Liver (tissue), 8 donors: ENCODE measurements at regions not wholly inside any gene's neighbourhood (a gene's known extent, or its start where the extent isn't known, plus 50 kb on each side); places are given as distances from the start of the nearest gene placed in this dataset.

Experiments
- DNase-seq: peaks from one replicate; pipeline ENCODE4 v3.0.0-alpha.2; 2017; ENCODE audit warnings: low spot score
- H3K27ac ChIP-seq, 2 donors: one replicate each; pipeline ENCODE4 v1.7.0; 2013; ENCODE audit warnings: inconsistent platforms in 2 of 2, low read length in 2 of 2, control low read depth in 1 of 2, low read depth in 1 of 2, mild to moderate bottlenecking in 1 of 2
- H3K27me3 ChIP-seq, 4 donors: one replicate each; pipeline versions ENCODE4 v1.6.1 to v1.7.0; 2013; ENCODE audit warnings: low read length in 3 of 4, inconsistent platforms in 1 of 4, mild to moderate bottlenecking in 1 of 4, moderate library complexity in 1 of 4; ENCODE audit not compliant: control insufficient read depth in 4 of 4, insufficient read depth in 4 of 4
- H3K36me3 ChIP-seq, 4 donors: one replicate each; pipeline versions ENCODE4 v1.6.1 to v1.7.0; 2013; ENCODE audit warnings: low read length in 3 of 4, mild to moderate bottlenecking in 3 of 4, low read depth in 1 of 4, moderate library complexity in 1 of 4; ENCODE audit not compliant: control insufficient read depth in 4 of 4, insufficient read depth in 3 of 4
- H3K4me1 ChIP-seq, 4 donors: one replicate each; pipeline versions ENCODE4 v1.6.1 to v1.7.0; 2013; ENCODE audit warnings: low read length in 3 of 4, mild to moderate bottlenecking in 3 of 4, moderate library complexity in 1 of 4; ENCODE audit not compliant: control insufficient read depth in 4 of 4, insufficient read depth in 4 of 4
- H3K4me3 ChIP-seq, 3 donors: one replicate each; pipeline versions ENCODE4 v1.6.1 to v1.7.0; 2013; ENCODE audit warnings: low read length in 3 of 3, control low read depth in 1 of 3, low read depth in 1 of 3, mild to moderate bottlenecking in 1 of 3
- H3K9ac ChIP-seq, 2 donors: one replicate each; pipeline ENCODE4 v1.7.0; 2013; ENCODE audit warnings: low read length in 2 of 2, mild to moderate bottlenecking in 2 of 2, moderate library complexity in 2 of 2, control low read depth in 1 of 2, low read depth in 1 of 2
- H3K9me3 ChIP-seq, 4 donors: one replicate each; pipeline versions ENCODE4 v1.6.1 to v1.7.0; 2013; ENCODE audit warnings: low read length in 3 of 4; ENCODE audit not compliant: control insufficient read depth in 4 of 4
- EGR1 ChIP-seq, 2 donors: IDR thresholded peaks; 2 replicates each; pipeline ENCODE4 v1.6.1; 2016 to 2018; ENCODE audit warnings: antibody characterized with exemption in 2 of 2, low read depth in 2 of 2
- GABPA ChIP-seq, 2 donors: IDR thresholded peaks in 1 of 2; conservative IDR thresholded peaks in 1 of 2; 2 replicates each; pipeline ENCODE4 v1.6.1; 2016; ENCODE audit warnings: antibody characterized with exemption in 2 of 2, mild to moderate bottlenecking in 1 of 2, moderate library complexity in 1 of 2
- HNF4A ChIP-seq, 2 donors: conservative IDR thresholded peaks; 2 replicates each; pipeline ENCODE4 v1.6.1; 2016; ENCODE audit warnings: antibody characterized with exemption in 2 of 2, mild to moderate bottlenecking in 2 of 2
- NR2F2 ChIP-seq: IDR thresholded peaks from 2 replicates; pipeline ENCODE4 v1.6.1; 2016; ENCODE audit warnings: antibody characterized with exemption
- RAD21 ChIP-seq, 2 donors: IDR thresholded peaks; 2 replicates each; pipeline ENCODE4 v1.6.1; 2016; ENCODE audit warnings: antibody characterized with exemption in 2 of 2, mild to moderate bottlenecking in 2 of 2
- RXRA ChIP-seq, 2 donors: IDR thresholded peaks; 2 replicates each; pipeline ENCODE4 v1.6.1; 2017 to 2018; ENCODE audit warnings: antibody characterized with exemption in 2 of 2, mild to moderate bottlenecking in 1 of 2
- TAF1 ChIP-seq: conservative IDR thresholded peaks from 2 replicates; pipeline ENCODE4 v1.6.1; 2016; ENCODE audit warnings: antibody characterized with exemption, mild to moderate bottlenecking
- WGBS: extraction: QIAGEN DNeasy Blood & Tissue Kit; methylation state at CpG from one replicate; pipeline ENCODE4 v1.1.7; 2013; 5-methylcytosine and 5-hydroxymethylcytosine counted together
- TF ChIP-seq, protein P1 (sequence below): fragments of 150-350 bp; IDR thresholded peaks from 2 replicates; pipeline ENCODE4 v1.5.1; 2017; ENCODE audit warnings: improper control_type of control experiment, low read depth, low read length; ENCODE audit not compliant: missing input control
- TF ChIP-seq, protein P2 (sequence below): IDR thresholded peaks from 2 replicates; pipeline ENCODE4 v1.6.1; 2016; ENCODE audit warnings: antibody characterized with exemption
- TF ChIP-seq, protein P3 (sequence below): IDR thresholded peaks from 2 replicates; pipeline ENCODE4 v1.6.1; 2016; ENCODE audit warnings: antibody characterized with exemption
- donor health status: healthy.
- donor health status: healthy.
- donor health status: healthy.
- donor health status: healthy.
- donor health status: healthy.

DNA sequence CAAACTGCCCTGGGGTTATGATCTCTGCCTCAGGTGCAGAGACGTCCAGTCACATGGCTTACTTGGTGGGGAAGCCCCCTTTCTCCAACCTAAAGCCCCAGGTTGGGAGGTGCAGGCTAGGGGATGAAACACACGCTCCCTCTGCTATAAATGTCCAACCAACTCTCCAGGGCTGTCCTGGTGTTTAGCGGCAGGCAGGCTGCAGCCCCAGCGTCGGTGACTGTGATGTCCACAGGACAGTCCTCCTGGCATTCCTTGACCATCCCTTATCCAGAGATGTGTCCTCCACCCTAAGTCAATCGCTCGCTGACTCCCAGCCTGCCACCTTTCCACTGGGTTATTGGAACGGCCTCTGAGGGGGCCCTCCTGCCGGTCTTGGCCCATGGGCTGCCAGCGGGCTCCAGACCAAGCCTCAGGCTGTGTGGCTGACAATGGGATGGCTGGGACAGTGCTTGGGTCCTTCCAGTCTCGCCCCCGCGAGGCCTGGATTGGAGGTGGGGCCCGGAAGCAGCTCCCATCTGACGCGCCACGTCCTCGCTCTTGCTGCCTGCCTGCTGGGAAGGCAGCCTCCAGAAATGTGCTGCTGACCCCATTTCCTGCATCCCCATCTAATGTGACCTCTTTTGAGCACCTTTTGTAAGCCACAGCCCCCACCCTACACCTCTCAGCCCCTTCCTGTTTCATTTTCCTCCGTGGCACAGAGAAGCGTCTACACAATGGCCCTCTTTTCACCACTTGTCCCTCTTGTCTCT lies 60.8 kb upstream of the ADRA2C start:
- WGBS, result 77% methylated on average over 20 of the region's 20 CpGs

DNA sequence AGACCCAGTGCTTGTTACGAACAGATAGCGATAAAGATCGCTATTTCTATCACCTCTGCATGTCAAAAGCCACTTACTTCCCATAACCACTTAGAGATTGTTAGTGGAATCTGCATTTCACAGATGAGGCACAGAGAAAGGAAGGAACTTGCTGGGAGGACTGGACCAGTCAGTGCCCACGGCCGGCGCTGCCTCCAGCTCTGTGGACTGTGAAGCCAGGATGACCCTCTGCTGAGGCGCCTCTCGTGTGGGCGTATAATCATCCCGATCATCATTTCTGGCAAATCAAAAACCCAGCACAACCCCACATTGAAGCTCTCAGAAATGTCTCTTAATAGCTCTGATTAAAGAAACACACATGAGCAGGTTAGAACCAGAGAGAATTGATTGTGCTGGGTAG lies 61.5 kb upstream of the ADRA2C start:
- Histone ChIP-seq H3K4me1 (no peaks in the 10 kb centered on the region), H3K9me3 (no peaks in the 10 kb centered on the region), H3K27ac (no peak overlapping the region), H3K36me3 (no peaks in the 10 kb centered on the region), H3K27me3 (peaks cover 0 to 3% (median 1%) of the 10 kb centered on the region in 4 donors), H3K9ac (no peak overlapping the region), H3K4me3 (no peak overlapping the region)
- DNase-seq, result no peak
- TF ChIP-seq GABPA (IDR thresholded peaks at IDR 0.05 in 1 of 2, conservative IDR thresholded peaks at IDR 0.05 in 1 of 2) (no peak), NR2F2 (no peak), RXRA (IDR thresholded peaks at IDR 0.05) (no peak), RAD21 (IDR thresholded peaks at IDR 0.05) (no peak), EGR1 (IDR thresholded peaks at IDR 0.05; ENCODE audit: low read depth in 2 of 2) (no peak), TAF1 (no peak), HNF4A (conservative IDR thresholded peaks at IDR 0.05) (no peak)
- TF ChIP-seq, protein P1, sequence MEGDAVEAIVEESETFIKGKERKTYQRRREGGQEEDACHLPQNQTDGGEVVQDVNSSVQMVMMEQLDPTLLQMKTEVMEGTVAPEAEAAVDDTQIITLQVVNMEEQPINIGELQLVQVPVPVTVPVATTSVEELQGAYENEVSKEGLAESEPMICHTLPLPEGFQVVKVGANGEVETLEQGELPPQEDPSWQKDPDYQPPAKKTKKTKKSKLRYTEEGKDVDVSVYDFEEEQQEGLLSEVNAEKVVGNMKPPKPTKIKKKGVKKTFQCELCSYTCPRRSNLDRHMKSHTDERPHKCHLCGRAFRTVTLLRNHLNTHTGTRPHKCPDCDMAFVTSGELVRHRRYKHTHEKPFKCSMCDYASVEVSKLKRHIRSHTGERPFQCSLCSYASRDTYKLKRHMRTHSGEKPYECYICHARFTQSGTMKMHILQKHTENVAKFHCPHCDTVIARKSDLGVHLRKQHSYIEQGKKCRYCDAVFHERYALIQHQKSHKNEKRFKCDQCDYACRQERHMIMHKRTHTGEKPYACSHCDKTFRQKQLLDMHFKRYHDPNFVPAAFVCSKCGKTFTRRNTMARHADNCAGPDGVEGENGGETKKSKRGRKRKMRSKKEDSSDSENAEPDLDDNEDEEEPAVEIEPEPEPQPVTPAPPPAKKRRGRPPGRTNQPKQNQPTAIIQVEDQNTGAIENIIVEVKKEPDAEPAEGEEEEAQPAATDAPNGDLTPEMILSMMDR, result no peak
- TF ChIP-seq, protein P2, sequence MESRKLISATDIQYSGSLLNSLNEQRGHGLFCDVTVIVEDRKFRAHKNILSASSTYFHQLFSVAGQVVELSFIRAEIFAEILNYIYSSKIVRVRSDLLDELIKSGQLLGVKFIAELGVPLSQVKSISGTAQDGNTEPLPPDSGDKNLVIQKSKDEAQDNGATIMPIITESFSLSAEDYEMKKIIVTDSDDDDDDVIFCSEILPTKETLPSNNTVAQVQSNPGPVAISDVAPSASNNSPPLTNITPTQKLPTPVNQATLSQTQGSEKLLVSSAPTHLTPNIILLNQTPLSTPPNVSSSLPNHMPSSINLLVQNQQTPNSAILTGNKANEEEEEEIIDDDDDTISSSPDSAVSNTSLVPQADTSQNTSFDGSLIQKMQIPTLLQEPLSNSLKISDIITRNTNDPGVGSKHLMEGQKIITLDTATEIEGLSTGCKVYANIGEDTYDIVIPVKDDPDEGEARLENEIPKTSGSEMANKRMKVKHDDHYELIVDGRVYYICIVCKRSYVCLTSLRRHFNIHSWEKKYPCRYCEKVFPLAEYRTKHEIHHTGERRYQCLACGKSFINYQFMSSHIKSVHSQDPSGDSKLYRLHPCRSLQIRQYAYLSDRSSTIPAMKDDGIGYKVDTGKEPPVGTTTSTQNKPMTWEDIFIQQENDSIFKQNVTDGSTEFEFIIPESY, result no peak
- TF ChIP-seq, protein P3, sequence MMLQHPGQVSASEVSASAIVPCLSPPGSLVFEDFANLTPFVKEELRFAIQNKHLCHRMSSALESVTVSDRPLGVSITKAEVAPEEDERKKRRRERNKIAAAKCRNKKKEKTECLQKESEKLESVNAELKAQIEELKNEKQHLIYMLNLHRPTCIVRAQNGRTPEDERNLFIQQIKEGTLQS, result no peak
- WGBS, result 78% methylated on average over 10 of the region's 10 CpGs

More for the DNA sequence above, 60.8 kb upstream of the ADRA2C start:
- Histone ChIP-seq H3K27ac (no peak overlapping the region), H3K4me1 (no peaks in the 10 kb centered on the region), H3K4me3 (no peak overlapping the region), H3K27me3 (peaks cover 0 to 3% (median 1%) of the 10 kb centered on the region in 4 donors), H3K36me3 (no peaks in the 10 kb centered on the region), H3K9me3 (no peaks in the 10 kb centered on the region), H3K9ac (no peak overlapping the region)
- TF ChIP-seq, protein P2, result no peak
- no peak for DNase-seq
